Liver (tissue), 3 donors: ENCODE measurements at regions not wholly inside any gene's neighbourhood (a gene's known extent, or its start where the extent isn't known, plus 50 kb on each side); places are given as distances from the start of the nearest gene placed in this dataset.

Experiments used
- CTCF ChIP-seq: fragments of 150-350 bp; IDR thresholded peaks from 2 replicates; pipeline ENCODE4 v1.5.1; 2017; ENCODE audit warnings: improper control_type of control experiment, low read depth, low read length; ENCODE audit not compliant: missing input control
- FOXA1 ChIP-seq: IDR thresholded peaks from 2 replicates; pipeline ENCODE4 v1.6.1; 2016; ENCODE audit warnings: antibody characterized with exemption
- FOXA2 ChIP-seq: IDR thresholded peaks from 2 replicates; pipeline ENCODE4 v1.6.1; 2016; ENCODE audit warnings: antibody characterized with exemption
- GABPA ChIP-seq, 2 donors: IDR thresholded peaks in 1 of 2; conservative IDR thresholded peaks in 1 of 2; 2 replicates each; pipeline ENCODE4 v1.6.1; 2016; ENCODE audit warnings: antibody characterized with exemption in 2 of 2, mild to moderate bottlenecking in 1 of 2, moderate library complexity in 1 of 2
- RAD21 ChIP-seq, 2 donors: IDR thresholded peaks; 2 replicates each; pipeline ENCODE4 v1.6.1; 2016; ENCODE audit warnings: antibody characterized with exemption in 2 of 2, mild to moderate bottlenecking in 2 of 2
- RXRA ChIP-seq, 2 donors: IDR thresholded peaks; 2 replicates each; pipeline ENCODE4 v1.6.1; 2017 to 2018; ENCODE audit warnings: antibody characterized with exemption in 2 of 2, mild to moderate bottlenecking in 1 of 2
- SP1 ChIP-seq: IDR thresholded peaks from 2 replicates; pipeline ENCODE4 v1.6.1; 2018; ENCODE audit warnings: antibody characterized with exemption, mild to moderate bottlenecking
- TAF1 ChIP-seq: conservative IDR thresholded peaks from 2 replicates; pipeline ENCODE4 v1.6.1; 2016; ENCODE audit warnings: antibody characterized with exemption, mild to moderate bottlenecking
- TF ChIP-seq, protein P1 (sequence below): IDR thresholded peaks from 2 replicates; pipeline ENCODE4 v1.6.1; 2016; ENCODE audit warnings: antibody characterized with exemption
- TF ChIP-seq, protein P2 (sequence below): IDR thresholded peaks from 2 replicates; pipeline ENCODE4 v1.6.1; 2016; ENCODE audit warnings: antibody characterized with exemption, mild to moderate bottlenecking
- TF ChIP-seq, protein P3 (sequence below): IDR thresholded peaks from 2 replicates; pipeline ENCODE4 v1.6.1; 2016; ENCODE audit warnings: antibody characterized with exemption
- TF ChIP-seq, protein P4 (sequence below): IDR thresholded peaks from 2 replicates; pipeline ENCODE4 v1.6.1; 2016; ENCODE audit warnings: antibody characterized with exemption
- donor health status: healthy.
- donor health status: healthy.

GRCh38 chr5:144108131-144108530 is 62.3 kb downstream of the YIPF5 start:
- TF ChIP-seq CTCF (no peak), FOXA1 (no peak), RXRA (IDR thresholded peaks at IDR 0.05) (no peak), RAD21 (IDR thresholded peaks at IDR 0.05) (no peak), TAF1 (no peak), GABPA (IDR thresholded peaks at IDR 0.05 in 1 of 2, conservative IDR thresholded peaks at IDR 0.05 in 1 of 2) (no peak), FOXA2 (no peak), SP1 (no peak)
- TF ChIP-seq, protein P1, sequence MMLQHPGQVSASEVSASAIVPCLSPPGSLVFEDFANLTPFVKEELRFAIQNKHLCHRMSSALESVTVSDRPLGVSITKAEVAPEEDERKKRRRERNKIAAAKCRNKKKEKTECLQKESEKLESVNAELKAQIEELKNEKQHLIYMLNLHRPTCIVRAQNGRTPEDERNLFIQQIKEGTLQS: no peak
- TF ChIP-seq, protein P2, sequence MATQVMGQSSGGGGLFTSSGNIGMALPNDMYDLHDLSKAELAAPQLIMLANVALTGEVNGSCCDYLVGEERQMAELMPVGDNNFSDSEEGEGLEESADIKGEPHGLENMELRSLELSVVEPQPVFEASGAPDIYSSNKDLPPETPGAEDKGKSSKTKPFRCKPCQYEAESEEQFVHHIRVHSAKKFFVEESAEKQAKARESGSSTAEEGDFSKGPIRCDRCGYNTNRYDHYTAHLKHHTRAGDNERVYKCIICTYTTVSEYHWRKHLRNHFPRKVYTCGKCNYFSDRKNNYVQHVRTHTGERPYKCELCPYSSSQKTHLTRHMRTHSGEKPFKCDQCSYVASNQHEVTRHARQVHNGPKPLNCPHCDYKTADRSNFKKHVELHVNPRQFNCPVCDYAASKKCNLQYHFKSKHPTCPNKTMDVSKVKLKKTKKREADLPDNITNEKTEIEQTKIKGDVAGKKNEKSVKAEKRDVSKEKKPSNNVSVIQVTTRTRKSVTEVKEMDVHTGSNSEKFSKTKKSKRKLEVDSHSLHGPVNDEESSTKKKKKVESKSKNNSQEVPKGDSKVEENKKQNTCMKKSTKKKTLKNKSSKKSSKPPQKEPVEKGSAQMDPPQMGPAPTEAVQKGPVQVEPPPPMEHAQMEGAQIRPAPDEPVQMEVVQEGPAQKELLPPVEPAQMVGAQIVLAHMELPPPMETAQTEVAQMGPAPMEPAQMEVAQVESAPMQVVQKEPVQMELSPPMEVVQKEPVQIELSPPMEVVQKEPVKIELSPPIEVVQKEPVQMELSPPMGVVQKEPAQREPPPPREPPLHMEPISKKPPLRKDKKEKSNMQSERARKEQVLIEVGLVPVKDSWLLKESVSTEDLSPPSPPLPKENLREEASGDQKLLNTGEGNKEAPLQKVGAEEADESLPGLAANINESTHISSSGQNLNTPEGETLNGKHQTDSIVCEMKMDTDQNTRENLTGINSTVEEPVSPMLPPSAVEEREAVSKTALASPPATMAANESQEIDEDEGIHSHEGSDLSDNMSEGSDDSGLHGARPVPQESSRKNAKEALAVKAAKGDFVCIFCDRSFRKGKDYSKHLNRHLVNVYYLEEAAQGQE: no peak
- TF ChIP-seq, protein P3, sequence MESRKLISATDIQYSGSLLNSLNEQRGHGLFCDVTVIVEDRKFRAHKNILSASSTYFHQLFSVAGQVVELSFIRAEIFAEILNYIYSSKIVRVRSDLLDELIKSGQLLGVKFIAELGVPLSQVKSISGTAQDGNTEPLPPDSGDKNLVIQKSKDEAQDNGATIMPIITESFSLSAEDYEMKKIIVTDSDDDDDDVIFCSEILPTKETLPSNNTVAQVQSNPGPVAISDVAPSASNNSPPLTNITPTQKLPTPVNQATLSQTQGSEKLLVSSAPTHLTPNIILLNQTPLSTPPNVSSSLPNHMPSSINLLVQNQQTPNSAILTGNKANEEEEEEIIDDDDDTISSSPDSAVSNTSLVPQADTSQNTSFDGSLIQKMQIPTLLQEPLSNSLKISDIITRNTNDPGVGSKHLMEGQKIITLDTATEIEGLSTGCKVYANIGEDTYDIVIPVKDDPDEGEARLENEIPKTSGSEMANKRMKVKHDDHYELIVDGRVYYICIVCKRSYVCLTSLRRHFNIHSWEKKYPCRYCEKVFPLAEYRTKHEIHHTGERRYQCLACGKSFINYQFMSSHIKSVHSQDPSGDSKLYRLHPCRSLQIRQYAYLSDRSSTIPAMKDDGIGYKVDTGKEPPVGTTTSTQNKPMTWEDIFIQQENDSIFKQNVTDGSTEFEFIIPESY: no peak
- TF ChIP-seq, protein P4, sequence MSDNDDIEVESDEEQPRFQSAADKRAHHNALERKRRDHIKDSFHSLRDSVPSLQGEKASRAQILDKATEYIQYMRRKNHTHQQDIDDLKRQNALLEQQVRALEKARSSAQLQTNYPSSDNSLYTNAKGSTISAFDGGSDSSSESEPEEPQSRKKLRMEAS: no peak
